ENCODE measurements at regions not wholly inside any gene's neighbourhood (a gene's known extent, or its start where the extent isn't known, plus 50 kb on each side); places are given as distances from the start of the nearest gene placed in this dataset.

GRCh38 chr15:25624504-25625177, 185.8 kb upstream of the UBE3A start:
- Mint-ChIP-seq H3K4me1 (no peaks in the 10 kb centered on the region), H3K4me3 (no peak overlapping the region), H3K27ac (no peak overlapping the region), H3K36me3 (no peaks in the 10 kb centered on the region), H3K9me3 (peaks cover 30% of the 10 kb centered on the region), H3K27me3 (ENCODE audit: low read depth) (peaks cover 8% of the 10 kb centered on the region)
- DNase-seq (ENCODE audit: low spot score in 2 of 2, unreplicated experiment in 2 of 2), result no peak
- no peak for TF ChIP-seq CTCF (IDR thresholded peaks at IDR 0.05; ENCODE audit: unreplicated experiment)

- DNase-seq (ENCODE audit: low spot score in 2 of 2, unreplicated experiment in 2 of 2), result no peak
- TF ChIP-seq CTCF (IDR thresholded peaks at IDR 0.05; ENCODE audit: unreplicated experiment), result no peak
- H3K36me3 Mint-ChIP-seq, result no peaks in the 10 kb centered on the region
- peaks cover 22% of the 10 kb centered on the region for H3K9me3 Mint-ChIP-seq
- H3K27me3 Mint-ChIP-seq (ENCODE audit: low read depth), result peaks cover 5% of the 10 kb centered on the region
- H3K4me1 Mint-ChIP-seq, result no peaks in the 10 kb centered on the region
- H3K4me3 Mint-ChIP-seq, result no peak overlapping the region
- no peak overlapping the region for H3K27ac Mint-ChIP-seq
Observed at GRCh38 chr15:25623708-25624107, 184.9 kb upstream of the UBE3A start.

GRCh38 chr15:25620466-25620865, 181.6 kb upstream of the UBE3A start:
- H3K27ac Mint-ChIP-seq, result no peak overlapping the region

GRCh38 chr15:25619761-25620160, 180.9 kb upstream of the UBE3A start:
- no peaks in the 10 kb centered on the region for H3K36me3 Mint-ChIP-seq
- TF ChIP-seq CTCF (IDR thresholded peaks at IDR 0.05; ENCODE audit: unreplicated experiment), result no peak
- H3K27ac Mint-ChIP-seq, result no peak overlapping the region
- DNase-seq (ENCODE audit: low spot score in 2 of 2, unreplicated experiment in 2 of 2), result no peak
- H3K9me3 Mint-ChIP-seq, result peaks cover 3% of the 10 kb centered on the region
- H3K27me3 Mint-ChIP-seq (ENCODE audit: low read depth), result no peaks in the 10 kb centered on the region
- no peaks in the 10 kb centered on the region for H3K4me1 Mint-ChIP-seq
- H3K4me3 Mint-ChIP-seq, result no peak overlapping the region

More at GRCh38 chr15:25620466-25620865, 181.6 kb upstream of the UBE3A start:
- Mint-ChIP-seq H3K4me3 (no peak overlapping the region), H3K36me3 (no peaks in the 10 kb centered on the region), H3K27me3 (ENCODE audit: low read depth) (no peaks in the 10 kb centered on the region), H3K4me1 (no peaks in the 10 kb centered on the region), H3K9me3 (peaks cover 3% of the 10 kb centered on the region)
- TF ChIP-seq CTCF (IDR thresholded peaks at IDR 0.05; ENCODE audit: unreplicated experiment), result no peak
- DNase-seq (ENCODE audit: low spot score in 2 of 2, unreplicated experiment in 2 of 2), result no peak

- no peak for TF ChIP-seq CTCF (IDR thresholded peaks at IDR 0.05; ENCODE audit: unreplicated experiment)
- Mint-ChIP-seq H3K27ac (no peak overlapping the region), H3K9me3 (peaks cover 3% of the 10 kb centered on the region), H3K36me3 (no peaks in the 10 kb centered on the region), H3K27me3 (ENCODE audit: low read depth) (no peaks in the 10 kb centered on the region), H3K4me3 (no peak overlapping the region), H3K4me1 (no peaks in the 10 kb centered on the region)
- no peak for DNase-seq (ENCODE audit: low spot score in 2 of 2, unreplicated experiment in 2 of 2)
Observed at GRCh38 chr15:25619076-25619475, 180.3 kb upstream of the UBE3A start.

GRCh38 chr15:25618161-25618560, 179.3 kb upstream of the UBE3A start:
- no peaks in the 10 kb centered on the region for H3K36me3 Mint-ChIP-seq
- H3K27ac Mint-ChIP-seq, result no peak overlapping the region
- no peak for TF ChIP-seq CTCF (IDR thresholded peaks at IDR 0.05; ENCODE audit: unreplicated experiment)
- H3K4me3 Mint-ChIP-seq, result no peak overlapping the region
- no peaks in the 10 kb centered on the region for H3K4me1 Mint-ChIP-seq
- H3K27me3 Mint-ChIP-seq (ENCODE audit: low read depth), result no peaks in the 10 kb centered on the region
- no peak for DNase-seq (ENCODE audit: low spot score in 2 of 2, unreplicated experiment in 2 of 2)
- H3K9me3 Mint-ChIP-seq, result peaks cover 3% of the 10 kb centered on the region

Measured in mesothelial cell of epicardium (in vitro differentiated cells).